Left lung (tissue), 4 donors: ENCODE measurements at regions not wholly inside any gene's neighbourhood (a gene's known extent, or its start where the extent isn't known, plus 50 kb on each side); places are given as distances from the start of the nearest gene placed in this dataset.

Experiments used
- ATAC-seq: fragments of 200-7000 bp; cut with Tn5 transposase; one replicate; pipeline ENCODE4 v1.9.1; 2020; ENCODE audit warnings: moderate library complexity
- DNase-seq, 4 donors: peaks; one replicate each; pipeline ENCODE4 v3.0.0-alpha.2; 2013 to 2020
- H3K27ac ChIP-seq, 2 donors: fragments of 200-600 bp; sonication (generic) in 1 of 2; one replicate each; pipeline versions ENCODE4 v1.5.0 to v1.8.0; 2020 to 2021
- H3K27me3 ChIP-seq, 2 donors: fragments of 200-600 bp; sonication (generic) in 1 of 2; one replicate each; pipeline versions ENCODE4 v1.5.0 to v1.8.0; 2020 to 2021
- H3K36me3 ChIP-seq, 2 donors: fragments of 200-600 bp; sonication (generic) in 1 of 2; one replicate each; pipeline versions ENCODE4 v1.5.0 to v1.8.0; 2020 to 2021
- H3K4me1 ChIP-seq, 2 donors: fragments of 200-600 bp; one replicate each; pipeline ENCODE4 v1.8.0; 2021
- H3K4me3 ChIP-seq, 2 donors: fragments of 200-600 bp; sonication (generic) in 1 of 2; one replicate each; pipeline versions ENCODE4 v1.5.0 to v1.8.0; 2020 to 2021; ENCODE audit warnings: mild to moderate bottlenecking in 1 of 2
- H3K9me3 ChIP-seq, 2 donors: fragments of 200-600 bp; sonication (generic) in 1 of 2; one replicate each; pipeline versions ENCODE4 v1.5.0 to v1.8.0; 2020 to 2021
- CTCF ChIP-seq, 2 donors: fragments of 200-600 bp; sonication (generic) in 1 of 2; IDR thresholded peaks; one replicate each; pipeline versions ENCODE4 v1.5.0 to v1.8.0; 2021; ENCODE audit warnings: antibody characterized with exemption in 2 of 2
- intact Hi-C, 2 donors: fragments of 100-400 bp; cut with DNase I; formaldehyde crosslinking; loops; one replicate each; pipeline versions ENCODE4 v1.11.2 to v1.14.2; 2022
- donor health status: DM: no; HTN: yes; CAD: no.
- donor health status: DM: no; HTN: no; CAD: no.

GRCh38 chr9:129419382-129419899 is 201.5 kb downstream of the C9orf50 start:
- no peak overlapping the region for H3K27ac ChIP-seq
- no peaks in the 10 kb centered on the region for H3K27me3 ChIP-seq
- H3K9me3 ChIP-seq, result no peaks in the 10 kb centered on the region
- intact Hi-C loops, result no loop called here
- peaks cover 4 to 39% of the 10 kb centered on the region in 2 donors for H3K4me1 ChIP-seq
- DNase-seq, result peak in 1 of 4 donors; percentile 6
- H3K36me3 ChIP-seq, result no peaks in the 10 kb centered on the region
- no peak overlapping the region for H3K4me3 ChIP-seq
- no peak for TF ChIP-seq CTCF (IDR thresholded peaks at IDR 0.05)
- no peak for ATAC-seq

DNA sequence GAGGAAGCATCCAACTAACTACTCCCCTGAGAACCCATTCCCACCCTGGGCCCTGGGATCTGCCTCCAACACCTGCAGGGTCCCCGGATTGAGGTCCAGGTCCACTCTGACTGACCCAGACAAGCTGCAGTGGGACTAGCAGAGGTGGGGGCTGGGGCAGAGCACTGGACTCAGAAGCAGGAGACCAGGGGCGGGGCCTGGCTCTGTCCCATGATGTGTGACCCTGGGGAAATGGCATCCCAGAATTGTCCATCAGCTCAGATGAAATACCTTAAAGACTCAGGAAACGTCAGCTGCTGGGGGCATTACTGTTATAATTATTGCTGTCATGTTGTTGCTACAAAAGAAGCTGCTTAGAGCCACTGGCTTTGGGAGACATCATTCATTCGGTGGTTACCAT is 202.4 kb downstream of the C9orf50 start:
- H3K27ac ChIP-seq, result no peak overlapping the region
- intact Hi-C loops, result no loop called here
- H3K27me3 ChIP-seq, result no peaks in the 10 kb centered on the region
- ATAC-seq (no peak), DNase-seq (peak in 1 of 4 donors; percentile 39)
- H3K4me3 ChIP-seq, result no peak overlapping the region
- peaks cover 10 to 45% of the 10 kb centered on the region in 2 donors for H3K4me1 ChIP-seq
- no peaks in the 10 kb centered on the region for H3K9me3 ChIP-seq
- no peak for TF ChIP-seq CTCF (IDR thresholded peaks at IDR 0.05)
- H3K36me3 ChIP-seq, result no peaks in the 10 kb centered on the region

DNA sequence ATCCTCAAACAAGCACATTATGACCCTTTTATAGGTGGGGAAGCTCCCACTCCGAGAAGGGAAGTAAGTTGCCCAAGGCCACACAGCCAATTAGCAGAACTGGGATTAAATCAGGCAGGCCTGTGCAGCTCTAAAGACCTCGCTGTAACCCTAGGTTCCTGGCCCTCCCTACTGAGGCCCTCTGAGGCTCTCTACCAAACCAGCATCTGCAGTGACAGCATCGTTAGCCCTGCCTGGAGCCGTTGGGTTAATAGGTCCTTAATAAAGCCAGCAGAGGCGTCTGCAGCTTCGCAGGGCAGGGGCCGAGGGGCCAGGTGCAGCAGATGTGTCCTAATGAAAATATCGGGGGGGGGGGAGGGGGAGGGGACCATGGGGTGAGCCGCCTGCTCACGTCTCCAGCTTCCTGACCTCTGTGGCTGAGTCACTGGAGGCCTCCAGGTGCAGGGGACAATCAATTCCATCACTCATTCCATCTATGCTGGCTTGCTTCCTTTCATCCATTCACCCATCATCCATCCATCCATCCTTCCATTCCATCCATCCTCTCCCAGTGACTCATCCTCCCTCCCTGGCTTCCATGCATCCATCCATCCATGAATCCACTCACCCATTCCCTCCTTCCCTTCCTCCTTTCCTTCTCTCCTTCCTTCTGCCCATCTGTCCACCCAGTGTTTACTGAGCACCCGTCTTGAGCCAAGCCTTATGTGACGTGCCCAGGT is 203.9 kb downstream of the C9orf50 start:
- Histone ChIP-seq H3K9me3 (no peaks in the 10 kb centered on the region), H3K4me1 (peaks cover 14 to 45% of the 10 kb centered on the region in 2 donors), H3K36me3 (no peaks in the 10 kb centered on the region), H3K4me3 (no peak overlapping the region), H3K27ac (peak overlapping the region in 1 of 2 donors; percentile 45), H3K27me3 (no peaks in the 10 kb centered on the region)
- ATAC-seq, result no peak
- intact Hi-C loops, result no loop called here
- DNase-seq, result peak in 1 of 4 donors; percentile 43
- no peak for TF ChIP-seq CTCF (IDR thresholded peaks at IDR 0.05)

DNA sequence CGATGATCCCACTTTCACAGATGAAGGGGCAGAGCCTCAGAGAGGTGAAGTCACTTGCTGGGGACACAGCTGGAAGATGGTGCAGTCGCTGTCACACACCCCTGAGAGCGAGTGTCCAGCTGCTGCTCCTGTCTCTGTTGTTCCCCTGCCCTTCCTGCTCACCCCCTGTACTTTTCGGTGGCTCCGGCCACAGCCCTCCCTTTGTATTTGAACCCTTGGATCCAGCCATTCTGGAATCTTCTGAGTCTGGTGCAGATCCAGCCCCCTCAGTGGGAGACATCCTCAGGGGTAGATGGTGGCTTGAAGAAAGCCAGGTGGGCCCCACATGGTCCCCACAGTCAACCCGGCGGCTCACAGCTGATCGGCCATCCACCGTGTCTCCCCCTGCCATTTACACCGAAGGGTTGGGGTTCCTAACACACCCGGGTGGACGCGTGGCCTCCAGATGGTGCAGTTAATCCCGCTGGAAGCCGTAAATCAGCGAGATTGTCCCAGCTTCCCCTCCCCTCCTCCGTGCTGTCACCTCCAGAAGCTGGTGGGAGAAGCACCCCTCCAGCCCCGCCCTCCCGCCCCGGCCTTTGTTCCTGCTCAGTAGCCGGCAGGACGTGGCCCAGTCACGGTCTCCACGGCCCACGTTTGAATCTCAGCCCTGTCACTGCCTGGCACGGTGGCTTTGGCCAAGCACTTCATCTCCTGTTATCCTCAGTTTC is 204.8 kb downstream of the C9orf50 start:
- no peak overlapping the region for H3K4me3 ChIP-seq
- intact Hi-C loops, result no loop called here
- no peak for ATAC-seq
- H3K27ac ChIP-seq, result peak overlapping the region in 1 of 2 donors; percentile 45
- peak in 1 of 4 donors; percentile 55 for DNase-seq
- H3K9me3 ChIP-seq, result no peaks in the 10 kb centered on the region
- TF ChIP-seq CTCF (IDR thresholded peaks at IDR 0.05), result no peak
- peaks cover 14 to 45% of the 10 kb centered on the region in 2 donors for H3K4me1 ChIP-seq
- H3K27me3 ChIP-seq, result no peaks in the 10 kb centered on the region
- H3K36me3 ChIP-seq, result no peaks in the 10 kb centered on the region
